Caco-2 (cell line): ENCODE measurements at regions not wholly inside any gene's neighbourhood (a gene's known extent, or its start where the extent isn't known, plus 50 kb on each side); places are given as distances from the start of the nearest gene placed in this dataset.
A peak's percentile ranks its signal among the peaks of the same experiment; 100 is the strongest.

Experiments
- BruUV-seq: library from RNA; stranded (reverse); fragments of 400-500 nt; replicated peaks from 2 replicates; lab custom pipeline; 2021; lab: Mats Ljungman, UMichigan
- CTCF ChIA-PET: fragments of 300-600 bp; sonication (Branson Sonifier 250); formaldehyde crosslinking; loops from one replicate; lab custom pipeline; 2022; ENCODE audit warnings: antibody characterized with exemption; lab: Charles Lee
- POLR2A ChIA-PET: fragments of 300-600 bp; sonication (Branson Sonifier 250); formaldehyde crosslinking; loops from one replicate; lab custom pipeline; 2022; ENCODE audit warnings: antibody characterized with exemption; lab: Charles Lee
- DNase-seq, 2 experiments: peaks; one replicate each; pipeline versions ENCODE4 v3.0.0 to v3.0.0-alpha.2; 2020 to 2022
- H3K27me3 ChIP-seq: replicated peaks from 2 replicates; pipeline ENCODE4 v1.6.0; 2011; ENCODE audit warnings: low read length; ENCODE audit not compliant: control insufficient read depth, insufficient read depth
- H3K36me3 ChIP-seq: 2 replicates; pipeline ENCODE4 v1.5.1; 2011; ENCODE audit warnings: low read length; ENCODE audit not compliant: control insufficient read depth, insufficient read depth
- H3K4me1 ChIP-seq: fragments of 250-450 bp; sonication (Bioruptor Pico); 2 replicates; pipeline ENCODE4 v1.5.1; 2020; ENCODE audit warnings: mild to moderate bottlenecking
- H3K4me3 ChIP-seq: 2 replicates; pipeline ENCODE4 v1.5.1; 2011; ENCODE audit warnings: low read depth, mild to moderate bottlenecking, control low read depth, low read length
- H3K9me3 ChIP-seq: fragments of 250-450 bp; sonication (Bioruptor Pico); 2 replicates; pipeline ENCODE4 v1.5.1; 2020; ENCODE audit warnings: mild to moderate bottlenecking, moderate library complexity
- H3K27ac Mint-ChIP-seq: one replicate; pipeline ENCODE4 v1.8.0; 2022; ENCODE audit warnings: mixed read lengths; ENCODE audit not compliant: unreplicated experiment
- H3K27me3 Mint-ChIP-seq: one replicate; pipeline ENCODE4 v1.8.0; 2022; ENCODE audit warnings: mixed read lengths; ENCODE audit not compliant: insufficient read depth, unreplicated experiment
- H3K36me3 Mint-ChIP-seq: one replicate; pipeline ENCODE4 v1.8.0; 2022; ENCODE audit warnings: mild to moderate bottlenecking, mixed read lengths; ENCODE audit not compliant: insufficient read depth, unreplicated experiment
- H3K4me1 Mint-ChIP-seq: one replicate; pipeline ENCODE4 v1.8.0; 2022; ENCODE audit warnings: low read depth, mixed read lengths; ENCODE audit not compliant: unreplicated experiment
- H3K4me3 Mint-ChIP-seq: one replicate; pipeline ENCODE4 v1.8.0; 2022; ENCODE audit warnings: mild to moderate bottlenecking, moderate library complexity, mixed read lengths; ENCODE audit not compliant: unreplicated experiment
- H3K9me3 Mint-ChIP-seq: one replicate; pipeline ENCODE4 v1.8.0; 2022; ENCODE audit warnings: mixed read lengths; ENCODE audit not compliant: unreplicated experiment
- CTCF ChIP-seq, 2 experiments: fragments of 200-600 bp in 1 of 2; IDR thresholded peaks; 1 replicate in 1 of 2; 2 replicates in 1 of 2; pipeline versions ENCODE4 v1.5.1 to v1.8.0; 2011 to 2022; ENCODE audit warnings: antibody characterized with exemption in 1 of 2, control low read depth in 1 of 2, inconsistent platforms in 1 of 2, low read depth in 1 of 2, low read length in 1 of 2, mild to moderate bottlenecking in 1 of 2, moderate library complexity in 1 of 2; ENCODE audit not compliant: insufficient read depth in 1 of 2, severe bottlenecking in 1 of 2, unreplicated experiment in 1 of 2
- intact Hi-C: fragments of 100-400 bp; cut with micrococcal nuclease; formaldehyde crosslinking; loops from one replicate; pipeline ENCODE4 v1.10.0; 2022; ENCODE audit not compliant: unreplicated experiment

- H3K36me3 ChIP-seq, result no peaks in the 10 kb centered on the region
- Mint-ChIP-seq H3K4me3 (peak overlapping the region; percentile 53), H3K27me3 (no peaks in the 10 kb centered on the region), H3K36me3 (no peaks in the 10 kb centered on the region), H3K27ac (peak overlapping the region; percentile 74), H3K9me3 (no peaks in the 10 kb centered on the region), H3K4me1 (peaks cover 33% of the 10 kb centered on the region)
- peaks cover 45% of the 10 kb centered on the region for H3K4me1 ChIP-seq
- ChIA-PET CTCF (interaction anchor here (0.6 to 1.4 kb wide), 5 partner anchors 9 to 144 kb away, joined by 3 to 15 read pairs (median 3); no protein-coding TSS in a partner anchor), POLR2A (interaction anchor here (0.5 to 0.6 kb wide), 2 partner anchors 120 to 219 kb away, joined by 3 read pairs; no protein-coding TSS in a partner anchor)
- no TSS peak for BruUV-seq
- H3K27me3 ChIP-seq, result no peaks in the 10 kb centered on the region
- TF ChIP-seq CTCF (IDR thresholded peaks at IDR 0.05; ENCODE audit: insufficient read depth in 1 of 2, low read depth in 1 of 2, low read length in 1 of 2, severe bottlenecking in 1 of 2, unreplicated experiment in 1 of 2), result no peak
- H3K9me3 ChIP-seq, result no peaks in the 10 kb centered on the region
- DNase-seq, result peak in 1 of 2 experiments; percentile 64
- H3K4me3 ChIP-seq, result no peak overlapping the region
- intact Hi-C loops, result loop anchor here (1.0 to 5.0 kb wide), 7 partner anchors 23 to 943 kb away; partner anchors contain the start of gene BIN1
Measured at GRCh38 chr2:126995621-126996377, 97.1 kb downstream of the TEX51 start.

- Histone ChIP-seq H3K9me3 (no peaks in the 10 kb centered on the region), H3K4me3 (no peak overlapping the region)
- peak overlapping the region; percentile 74 for H3K27ac Mint-ChIP-seq
Measured at GRCh38 chr2:126996378-126996699, 97.6 kb downstream of the TEX51 start.

More at GRCh38 chr2:126996378-126996699, 97.6 kb downstream of the TEX51 start:
- intact Hi-C loops, result loop anchor here (1.0 to 5.0 kb wide), 7 partner anchors 24 to 944 kb away; partner anchors contain the start of gene BIN1
- H3K27me3 ChIP-seq, result no peaks in the 10 kb centered on the region
- H3K36me3 ChIP-seq, result no peaks in the 10 kb centered on the region
- no peak for TF ChIP-seq CTCF (IDR thresholded peaks at IDR 0.05; ENCODE audit: insufficient read depth in 1 of 2, low read depth in 1 of 2, low read length in 1 of 2, severe bottlenecking in 1 of 2, unreplicated experiment in 1 of 2)
- no peaks in the 10 kb centered on the region for H3K27me3 Mint-ChIP-seq
- no peaks in the 10 kb centered on the region for H3K36me3 Mint-ChIP-seq
- POLR2A ChIA-PET, result interaction anchor here (0.5 to 0.6 kb wide), 2 partner anchors 111 to 119 kb away, joined by 3 to 4 read pairs; no protein-coding TSS in a partner anchor
- TSS peak; percentile 74 for BruUV-seq
- CTCF ChIA-PET, result interaction anchor here (0.6 to 1.4 kb wide), 5 partner anchors 9 to 144 kb away, joined by 3 to 15 read pairs (median 3); no protein-coding TSS in a partner anchor
- peaks cover 31% of the 10 kb centered on the region for H3K4me1 Mint-ChIP-seq
- DNase-seq, result no peak
- H3K9me3 Mint-ChIP-seq, result no peaks in the 10 kb centered on the region
- peak overlapping the region; percentile 53 for H3K4me3 Mint-ChIP-seq
- H3K4me1 ChIP-seq, result peaks cover 43% of the 10 kb centered on the region
